CD4-positive, alpha-beta T cell (primary cell): ENCODE measurements at regions not wholly inside any gene's neighbourhood (a gene's known extent, or its start where the extent isn't known, plus 50 kb on each side); places are given as distances from the start of the nearest gene placed in this dataset.

ENCODE experiments used
- ATAC-seq: fragments of 200-7000 bp; cut with Tn5 transposase; one replicate; pipeline ENCODE4 v1.10.0; 2022; ENCODE audit warnings: mild to moderate bottlenecking; ENCODE audit not compliant: poor library complexity
- CTCF ChIA-PET: fragments of 350-600 bp; sonication (Branson Sonifier 250); formaldehyde crosslinking; loops from one replicate; lab custom pipeline; 2021; ENCODE audit warnings: antibody characterized with exemption, inconsistent platforms; lab: Charles Lee
- POLR2A ChIA-PET: fragments of 350-600 bp; sonication (Branson Sonifier 250); formaldehyde crosslinking; loops from one replicate; lab custom pipeline; 2021; ENCODE audit warnings: antibody characterized with exemption, inconsistent platforms; lab: Charles Lee
- DNase-seq, 14 experiments: peaks; one replicate each; pipeline ENCODE4 v3.0.0-alpha.2; 2013 to 2020; ENCODE audit warnings: mixed read lengths in 2 of 14
- H3K27ac ChIP-seq, 2 donors: one replicate each; pipeline versions ENCODE4 v1.5.1 to v1.7.0; 2013; ENCODE audit warnings: low read length in 2 of 2, low read depth in 1 of 2, mild to moderate bottlenecking in 1 of 2
- H3K27me3 ChIP-seq, 2 experiments: 1 replicate in 1 of 2; 2 replicates in 1 of 2; pipeline versions ENCODE4 v1.6.1 to v1.7.0; 2013; ENCODE audit warnings: low read length in 2 of 2, control low read depth in 1 of 2, mild to moderate bottlenecking in 1 of 2, moderate library complexity in 1 of 2; ENCODE audit not compliant: insufficient read depth in 2 of 2, control insufficient read depth in 1 of 2
- H3K36me3 ChIP-seq: one replicate; pipeline ENCODE4 v1.6.1; 2013; ENCODE audit warnings: low read length, control low read depth; ENCODE audit not compliant: insufficient read depth
- H3K4me1 ChIP-seq: one replicate; pipeline ENCODE4 v1.6.1; 2013; ENCODE audit warnings: low read length, control low read depth; ENCODE audit not compliant: insufficient read depth
- H3K4me3 ChIP-seq: one replicate; pipeline ENCODE4 v1.5.1; 2013; ENCODE audit warnings: mild to moderate bottlenecking, low read length, moderate library complexity
- H3K9me3 ChIP-seq, 2 experiments: 1 replicate in 1 of 2; 2 replicates in 1 of 2; pipeline versions ENCODE4 v1.6.1 to v1.7.0; 2013; ENCODE audit warnings: low read length in 2 of 2, mild to moderate bottlenecking in 2 of 2, control low read depth in 1 of 2, moderate library complexity in 1 of 2; ENCODE audit not compliant: control insufficient read depth in 1 of 2, insufficient read depth in 1 of 2
- H3K27ac Mint-ChIP-seq: one replicate; pipeline ENCODE4 v1.8.0; 2020; ENCODE audit warnings: mixed read lengths
- H3K27me3 Mint-ChIP-seq: one replicate; pipeline ENCODE4 v1.8.0; 2021; ENCODE audit warnings: mixed read lengths
- H3K36me3 Mint-ChIP-seq: one replicate; pipeline ENCODE4 v1.8.0; 2021; ENCODE audit warnings: low read depth, mixed read lengths
- H3K4me1 Mint-ChIP-seq: one replicate; pipeline ENCODE4 v1.8.0; 2021; ENCODE audit warnings: low read depth, mixed read lengths
- H3K4me3 Mint-ChIP-seq: one replicate; pipeline ENCODE4 v1.8.0; 2020; ENCODE audit warnings: mild to moderate bottlenecking, mixed read lengths
- H3K9me3 Mint-ChIP-seq: one replicate; pipeline ENCODE4 v1.8.0; 2020; ENCODE audit warnings: mixed read lengths
- CTCF ChIP-seq: fragments of 200-600 bp; IDR thresholded peaks from one replicate; pipeline ENCODE4 v1.8.0; 2022; ENCODE audit warnings: antibody characterized with exemption, mild to moderate bottlenecking
- intact Hi-C, 2 experiments: fragments of 100-400 bp; cut with DNase I in 1 of 2; cut with micrococcal nuclease in 1 of 2; formaldehyde crosslinking; loops; one replicate each; pipeline versions ENCODE4 v1.15.1 to v1.9.0; 2023 to 2025; cut with DNase I, micrococcal nuclease

GRCh38 chr5:104299998-104300706 is 737.6 kb upstream of the NUDT12 start:
- DNase-seq, result no peak
- H3K36me3 Mint-ChIP-seq, result no peaks in the 10 kb centered on the region

GRCh38 chr5:104298518-104298917 is 735.9 kb upstream of the NUDT12 start:
- ChIA-PET CTCF (no interaction called here), POLR2A (no interaction called here)
- H3K27me3 Mint-ChIP-seq, result no peaks in the 10 kb centered on the region
- H3K27ac ChIP-seq, result no peak overlapping the region
- peaks cover 0 to 3% of the 10 kb centered on the region in 2 experiments for H3K9me3 ChIP-seq
- no peaks in the 10 kb centered on the region for H3K27me3 ChIP-seq
- no peaks in the 10 kb centered on the region for H3K4me1 Mint-ChIP-seq
- no peaks in the 10 kb centered on the region for H3K36me3 Mint-ChIP-seq
- no peaks in the 10 kb centered on the region for H3K36me3 ChIP-seq
- TF ChIP-seq CTCF, result no peak
- H3K4me1 ChIP-seq, result no peaks in the 10 kb centered on the region
- no peak overlapping the region for H3K4me3 ChIP-seq
- H3K4me3 Mint-ChIP-seq, result no peak overlapping the region
- peaks cover 9% of the 10 kb centered on the region for H3K9me3 Mint-ChIP-seq
- no peak for ATAC-seq
- DNase-seq, result no peak
- intact Hi-C loops, result no loop called here
- no peak overlapping the region for H3K27ac Mint-ChIP-seq

More at GRCh38 chr5:104299998-104300706, 737.6 kb upstream of the NUDT12 start:
- Histone ChIP-seq H3K27ac (no peak overlapping the region), H3K27me3 (no peaks in the 10 kb centered on the region), H3K36me3 (no peaks in the 10 kb centered on the region), H3K9me3 (peaks cover 0 to 3% of the 10 kb centered on the region in 2 experiments), H3K4me1 (no peaks in the 10 kb centered on the region), H3K4me3 (no peak overlapping the region)
- no peak for ATAC-seq
- ChIA-PET CTCF (no interaction called here), POLR2A (no interaction called here)
- no peak overlapping the region for H3K27ac Mint-ChIP-seq
- H3K4me3 Mint-ChIP-seq, result no peak overlapping the region
- intact Hi-C loops, result no loop called here
- no peaks in the 10 kb centered on the region for H3K27me3 Mint-ChIP-seq
- no peak for TF ChIP-seq CTCF
- H3K9me3 Mint-ChIP-seq, result peaks cover 9% of the 10 kb centered on the region
- no peaks in the 10 kb centered on the region for H3K4me1 Mint-ChIP-seq

- POLR2A ChIA-PET, result no interaction called here
- ATAC-seq (no peak), DNase-seq (no peak)
- Histone ChIP-seq H3K27ac (no peak overlapping the region), H3K36me3 (no peaks in the 10 kb centered on the region), H3K4me1 (no peaks in the 10 kb centered on the region), H3K27me3 (no peaks in the 10 kb centered on the region), H3K9me3 (peaks cover 0 to 3% of the 10 kb centered on the region in 2 experiments), H3K4me3 (no peak overlapping the region)
- H3K36me3 Mint-ChIP-seq, result no peaks in the 10 kb centered on the region
- no peak for TF ChIP-seq CTCF
- H3K9me3 Mint-ChIP-seq, result peaks cover 14% of the 10 kb centered on the region
- intact Hi-C loops, result no loop called here
- no peak overlapping the region for H3K4me3 Mint-ChIP-seq
- H3K4me1 Mint-ChIP-seq, result no peaks in the 10 kb centered on the region
- no peak overlapping the region for H3K27ac Mint-ChIP-seq
- CTCF ChIA-PET, result no interaction called here
- no peaks in the 10 kb centered on the region for H3K27me3 Mint-ChIP-seq
These were observed 734.5 kb upstream of the NUDT12 start for GRCh38 chr5:104297076-104297475.
